HG03432 (cell line): ENCODE measurements at regions not wholly inside any gene's neighbourhood (a gene's known extent, or its start where the extent isn't known, plus 50 kb on each side); places are given as distances from the start of the nearest gene placed in this dataset.

Source experiments
- ATAC-seq: cut with Tn5 transposase; IDR thresholded peaks from one replicate; pipeline ENCODE4 v1.9.1; 2021; ENCODE audit warnings: mild to moderate bottlenecking, moderate library complexity; ENCODE audit not compliant: unreplicated experiment

GRCh38 chr2:76274160-76274559, 563.4 kb upstream of the GCFC2 start:
- ATAC-seq: no peak

DNA sequence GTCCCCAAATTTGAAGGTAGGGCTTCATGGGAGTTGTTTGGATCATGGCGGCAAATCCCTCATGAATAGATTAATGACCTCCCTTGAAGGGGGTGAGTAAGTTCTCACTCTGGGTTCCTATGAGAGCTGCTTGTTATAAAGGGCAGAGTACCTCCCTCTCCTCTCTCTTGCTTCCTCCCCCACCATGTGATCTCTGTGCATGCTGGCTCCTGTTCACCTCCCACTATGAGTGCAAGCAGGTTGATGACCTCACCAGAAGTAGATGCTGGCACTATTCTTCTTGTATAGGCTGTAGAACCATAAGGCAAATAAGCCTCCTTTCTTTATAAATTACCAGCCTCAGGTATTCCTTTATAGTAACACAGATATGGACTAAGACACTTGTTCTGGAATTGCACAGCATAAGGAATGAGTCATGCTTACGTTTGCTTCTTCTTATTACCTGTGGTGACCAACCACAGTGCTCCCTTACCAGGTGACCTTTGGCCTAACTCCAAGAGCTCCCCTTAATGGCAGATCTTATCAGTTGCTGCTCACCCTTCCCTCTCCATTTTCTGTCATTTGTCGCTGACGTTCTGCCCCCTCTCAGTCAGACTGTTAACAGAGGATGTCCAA, 559.5 kb upstream of the GCFC2 start:
- no peak for ATAC-seq

- ATAC-seq: no peak
These were observed 558.3 kb upstream of the GCFC2 start for GRCh38 chr2:76268902-76269620.

DNA sequence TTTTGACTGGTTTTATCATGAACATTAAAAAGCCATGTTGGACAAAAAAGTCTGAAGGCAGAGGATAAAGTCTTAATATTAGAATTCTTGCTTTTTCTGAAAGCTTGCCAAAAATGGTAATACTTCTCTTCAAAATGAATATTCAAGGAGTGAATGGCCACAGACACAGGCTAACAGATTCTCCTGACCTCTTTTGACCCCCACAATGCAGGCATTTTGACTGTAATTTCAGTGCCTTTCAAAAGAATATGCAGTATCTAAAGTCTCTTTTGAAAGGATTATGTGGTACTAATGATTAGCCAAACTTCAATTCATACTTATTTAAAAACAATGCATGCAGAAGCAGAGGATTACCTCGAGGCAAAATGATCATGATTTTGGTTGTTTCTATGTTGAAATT, 557.8 kb upstream of the GCFC2 start:
- no peak for ATAC-seq

- no peak for ATAC-seq
These were observed 547.1 kb upstream of the GCFC2 start for GRCh38 chr2:76257802-76258201.

- ATAC-seq: no peak
These were observed 545.9 kb upstream of the GCFC2 start for GRCh38 chr2:76256458-76257088.

DNA sequence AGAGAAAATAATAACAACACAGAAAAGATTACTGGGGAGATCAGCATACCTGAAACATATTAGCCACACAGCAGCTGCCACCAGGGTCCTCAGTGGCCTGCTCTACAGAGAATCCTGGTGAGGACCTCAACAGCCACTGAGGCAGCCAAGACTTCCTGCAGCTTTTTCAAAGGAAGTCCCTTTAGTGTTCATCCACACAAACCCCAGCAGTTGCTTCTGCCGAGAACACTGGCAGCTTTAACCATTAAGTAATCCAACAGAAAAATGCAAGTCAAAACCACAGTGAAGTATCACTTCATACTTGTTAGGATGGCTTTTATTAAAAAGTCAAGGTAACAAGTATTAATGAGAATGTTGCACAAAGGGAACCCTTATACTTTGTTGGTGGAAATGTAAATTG, 542.0 kb upstream of the GCFC2 start:
- ATAC-seq: no peak

DNA sequence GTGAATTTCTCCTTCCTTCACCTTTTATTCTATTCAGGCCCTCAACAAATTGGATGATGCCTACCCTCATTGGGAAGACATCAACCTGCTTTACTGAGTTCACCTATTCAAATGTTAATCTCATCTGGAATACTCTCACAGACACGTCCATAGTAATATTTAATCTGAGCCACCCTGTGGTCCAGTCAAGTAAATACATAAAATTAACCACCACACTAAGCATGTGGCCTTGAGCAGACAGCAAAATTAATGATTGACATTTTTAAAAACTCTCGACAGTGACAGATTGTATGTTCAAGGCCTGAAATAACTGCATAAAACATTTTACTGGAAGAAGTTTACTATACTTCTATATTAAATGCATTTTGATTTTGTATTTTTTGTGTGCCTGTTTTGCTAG, 540.6 kb upstream of the GCFC2 start:
- no peak for ATAC-seq

DNA sequence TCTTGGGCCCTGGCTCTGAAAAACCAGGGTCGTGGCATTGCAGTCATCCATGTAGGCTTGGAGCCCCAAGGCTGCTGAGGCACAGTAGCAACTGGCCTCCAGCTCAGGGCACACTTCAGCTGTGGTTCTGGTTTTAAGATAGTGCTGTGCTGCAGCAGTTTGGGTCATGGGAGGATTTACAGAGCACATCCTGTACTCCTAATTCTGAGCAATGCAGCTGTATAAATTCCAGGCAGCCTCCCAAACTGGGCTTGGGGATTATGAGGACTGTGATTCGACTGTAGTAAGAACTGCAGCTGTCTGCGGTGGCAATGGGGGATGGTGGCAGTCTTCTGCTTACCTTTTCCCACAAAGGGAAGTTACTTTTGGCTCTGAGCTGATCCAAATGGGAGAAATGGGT, 536.3 kb upstream of the GCFC2 start:
- no peak for ATAC-seq

GRCh38 chr2:76211991-76212985, 501.6 kb upstream of the GCFC2 start:
- ATAC-seq: peak; percentile 51

- ATAC-seq: no peak
These were observed 499.8 kb upstream of the GCFC2 start for GRCh38 chr2:76210551-76210950.

DNA sequence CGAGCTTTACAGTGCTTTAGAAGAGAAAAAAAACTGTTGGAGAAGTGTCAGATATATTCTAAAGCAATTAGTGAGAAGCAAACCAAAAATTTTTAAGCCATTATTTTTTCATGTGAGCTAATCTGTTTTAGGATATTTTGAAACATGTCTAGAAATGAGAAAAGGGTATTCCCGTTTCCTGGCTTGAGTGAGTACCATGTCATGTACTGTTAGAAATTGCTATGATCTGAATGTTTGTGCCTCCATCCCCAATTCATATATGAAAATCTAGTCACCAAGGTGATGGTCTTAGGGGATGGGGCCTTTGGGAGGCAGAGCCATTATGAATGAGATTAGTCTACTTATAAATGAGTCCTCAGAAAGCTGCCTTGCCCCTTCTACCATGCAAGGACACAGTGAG, 493.3 kb upstream of the GCFC2 start:
- peak; percentile 48 for ATAC-seq

DNA sequence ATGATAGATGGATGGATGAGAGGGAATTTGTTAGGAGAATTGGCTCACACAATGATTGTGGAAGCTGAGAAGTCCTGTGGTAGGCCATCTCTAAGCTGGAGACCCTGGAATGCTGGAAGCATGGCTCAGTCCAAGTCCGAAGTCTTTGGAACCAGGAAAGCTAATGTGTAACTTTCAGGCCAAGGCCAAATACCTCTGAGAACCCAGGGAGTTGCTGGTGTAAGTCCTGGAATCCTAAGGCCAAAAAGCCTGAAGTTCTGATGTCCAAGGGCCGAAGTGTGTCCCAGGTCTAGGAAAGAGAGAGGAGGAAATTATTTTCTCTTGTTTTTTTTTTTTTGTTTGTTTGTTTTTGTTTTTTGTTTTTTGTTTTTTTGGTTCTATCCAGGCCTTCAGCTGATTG, 492.2 kb upstream of the GCFC2 start:
- ATAC-seq: no peak

GRCh38 chr2:76197842-76198448, 487.2 kb upstream of the GCFC2 start:
- peak; percentile 76 for ATAC-seq

GRCh38 chr2:76197428-76197827, 486.7 kb upstream of the GCFC2 start:
- peak; percentile 38 for ATAC-seq

GRCh38 chr2:76194031-76194775, 483.5 kb upstream of the GCFC2 start:
- no peak for ATAC-seq

- ATAC-seq: no peak
These were observed 482.4 kb upstream of the GCFC2 start for GRCh38 chr2:76193089-76193488.

- no peak for ATAC-seq
These were observed 477.8 kb upstream of the GCFC2 start for GRCh38 chr2:76188334-76189008.

GRCh38 chr2:76187415-76187814, 476.7 kb upstream of the GCFC2 start:
- ATAC-seq: no peak
